Kidney epithelial cell (primary cell): ENCODE measurements at regions not wholly inside any gene's neighbourhood (a gene's known extent, or its start where the extent isn't known, plus 50 kb on each side); places are given as distances from the start of the nearest gene placed in this dataset.

Experiments
- DNase-seq: peaks from one replicate; pipeline ENCODE4 v3.0.0-alpha.2; 2010; ENCODE audit warnings: low read depth
- H3K27me3 ChIP-seq: 2 replicates; pipeline ENCODE4 v1.6.0; 2011; ENCODE audit warnings: low read length; ENCODE audit not compliant: control insufficient read depth, insufficient read depth
- H3K36me3 ChIP-seq: 2 replicates; pipeline ENCODE4 v1.5.1; 2011; ENCODE audit warnings: low read length; ENCODE audit not compliant: control insufficient read depth, insufficient read depth
- H3K4me3 ChIP-seq: 2 replicates; pipeline ENCODE4 v1.5.1; 2011; ENCODE audit warnings: low read depth, mild to moderate bottlenecking, control low read depth, low read length
- TF ChIP-seq, protein P1 (sequence below): IDR thresholded peaks from 2 replicates; pipeline ENCODE4 v1.5.1; 2011; ENCODE audit warnings: mild to moderate bottlenecking, moderate library complexity, low read length, control low read depth, inconsistent platforms; ENCODE audit not compliant: insufficient read depth, poor library complexity, severe bottlenecking

DNA sequence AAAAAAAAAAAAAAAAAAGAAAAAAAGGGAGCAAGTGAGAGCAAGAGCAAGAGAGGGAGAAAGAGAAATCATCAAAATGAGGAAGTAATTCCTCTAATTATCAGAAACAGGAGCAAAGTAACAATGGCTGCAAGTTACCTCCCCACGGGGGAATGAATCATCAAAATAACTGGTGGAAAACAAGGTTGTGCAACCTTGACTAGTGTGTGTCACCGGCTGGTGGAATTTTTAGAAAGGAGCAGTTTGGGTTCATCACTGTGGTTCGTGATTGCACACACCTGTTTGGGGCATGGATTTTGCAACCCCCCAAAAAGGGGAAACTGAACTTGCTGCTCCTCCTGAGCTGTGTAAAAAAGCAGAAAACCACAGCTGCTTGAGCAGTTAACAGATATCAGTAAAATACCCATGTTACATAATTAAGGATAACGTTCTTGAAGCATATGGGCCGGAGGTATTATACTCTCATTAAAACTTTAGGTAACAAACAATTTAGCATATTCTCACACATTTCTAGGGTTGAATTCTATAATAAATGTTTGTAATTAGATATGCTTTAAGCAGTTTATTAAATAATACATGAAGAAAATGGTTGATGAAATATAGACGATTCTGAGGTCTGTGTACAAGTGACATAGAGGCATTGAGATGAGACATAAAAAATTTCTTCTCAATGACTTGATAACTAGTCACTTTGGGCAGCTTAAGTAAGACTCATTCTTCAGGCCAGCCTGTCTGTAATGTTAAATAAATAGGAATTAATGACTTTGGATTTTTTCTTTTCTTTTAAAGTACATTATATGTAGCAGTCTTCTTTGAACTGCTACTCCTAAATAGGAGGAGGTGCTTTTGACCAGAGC is 184.2 kb upstream of the ZEB2 start:
- peak; percentile 50 for DNase-seq
- H3K36me3 ChIP-seq = no peaks in the 10 kb centered on the region
- TF ChIP-seq, protein P1, sequence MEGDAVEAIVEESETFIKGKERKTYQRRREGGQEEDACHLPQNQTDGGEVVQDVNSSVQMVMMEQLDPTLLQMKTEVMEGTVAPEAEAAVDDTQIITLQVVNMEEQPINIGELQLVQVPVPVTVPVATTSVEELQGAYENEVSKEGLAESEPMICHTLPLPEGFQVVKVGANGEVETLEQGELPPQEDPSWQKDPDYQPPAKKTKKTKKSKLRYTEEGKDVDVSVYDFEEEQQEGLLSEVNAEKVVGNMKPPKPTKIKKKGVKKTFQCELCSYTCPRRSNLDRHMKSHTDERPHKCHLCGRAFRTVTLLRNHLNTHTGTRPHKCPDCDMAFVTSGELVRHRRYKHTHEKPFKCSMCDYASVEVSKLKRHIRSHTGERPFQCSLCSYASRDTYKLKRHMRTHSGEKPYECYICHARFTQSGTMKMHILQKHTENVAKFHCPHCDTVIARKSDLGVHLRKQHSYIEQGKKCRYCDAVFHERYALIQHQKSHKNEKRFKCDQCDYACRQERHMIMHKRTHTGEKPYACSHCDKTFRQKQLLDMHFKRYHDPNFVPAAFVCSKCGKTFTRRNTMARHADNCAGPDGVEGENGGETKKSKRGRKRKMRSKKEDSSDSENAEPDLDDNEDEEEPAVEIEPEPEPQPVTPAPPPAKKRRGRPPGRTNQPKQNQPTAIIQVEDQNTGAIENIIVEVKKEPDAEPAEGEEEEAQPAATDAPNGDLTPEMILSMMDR = no peak
- H3K4me3 ChIP-seq = no peak overlapping the region
- no peaks in the 10 kb centered on the region for H3K27me3 ChIP-seq

DNA sequence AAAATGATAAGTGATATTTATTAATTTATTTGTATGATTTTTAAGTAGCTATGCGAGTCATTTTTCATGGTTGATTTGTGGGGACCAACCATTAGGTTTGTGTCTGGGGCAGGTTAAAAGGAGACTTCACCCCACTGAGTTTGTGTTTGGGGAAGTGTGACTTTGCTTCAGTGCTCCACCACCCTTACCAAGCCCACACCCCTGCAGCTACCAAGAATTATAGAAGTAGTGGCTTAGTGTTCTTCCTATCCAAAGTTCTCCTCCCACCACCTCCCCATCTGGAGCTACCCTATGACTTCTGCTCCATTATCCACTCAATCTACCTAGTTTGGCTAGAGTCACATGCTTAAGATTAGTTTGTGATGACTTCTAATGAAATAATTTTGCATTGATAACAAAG is 182.1 kb upstream of the ZEB2 start:
- TF ChIP-seq, protein P1 = no peak
- no peaks in the 10 kb centered on the region for H3K36me3 ChIP-seq
- no peak overlapping the region for H3K4me3 ChIP-seq
- no peak for DNase-seq
- no peaks in the 10 kb centered on the region for H3K27me3 ChIP-seq

DNA sequence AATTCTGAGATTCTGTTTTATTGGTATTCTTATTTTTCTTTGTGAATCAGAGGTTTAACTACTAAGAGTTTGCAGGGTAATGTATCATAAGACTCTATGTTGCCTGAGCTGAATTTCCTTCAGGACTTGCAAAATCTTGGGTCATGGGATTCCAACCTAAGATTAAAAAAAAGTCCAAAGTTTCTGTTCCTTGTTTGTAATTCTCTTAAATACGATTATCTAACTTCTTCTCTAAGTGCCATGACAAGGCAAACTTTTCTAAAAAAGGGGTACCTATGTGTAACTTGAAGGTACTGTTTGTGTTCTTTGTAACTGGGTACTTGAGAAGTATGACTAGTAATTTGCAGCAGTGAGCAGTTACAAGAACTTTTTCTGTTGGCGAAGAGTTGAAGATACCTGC is 181.3 kb upstream of the ZEB2 start:
- no peak overlapping the region for H3K4me3 ChIP-seq
- no peak for DNase-seq

DNA sequence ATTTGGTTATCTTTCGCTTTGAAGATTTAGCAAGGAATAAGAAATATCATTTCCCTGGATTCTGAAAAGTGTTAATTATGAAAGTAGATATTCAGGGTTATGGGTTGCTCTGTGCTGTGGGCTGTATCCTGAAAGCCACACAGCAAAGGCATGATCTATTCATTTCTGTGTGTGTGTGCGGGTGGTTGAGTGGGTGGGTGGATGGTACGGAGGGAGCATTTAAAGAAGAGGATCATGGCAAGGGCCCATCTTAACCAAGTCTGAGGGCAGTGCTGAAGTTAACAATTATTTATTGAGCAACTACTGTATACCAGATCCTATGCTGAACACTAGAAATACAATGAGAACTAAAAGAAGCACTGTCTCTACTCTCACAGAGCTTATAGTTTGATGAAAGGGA is 178.2 kb upstream of the ZEB2 start:
- no peak for DNase-seq
- TF ChIP-seq, protein P1 = no peak
- Histone ChIP-seq H3K36me3 (no peaks in the 10 kb centered on the region), H3K4me3 (no peak overlapping the region), H3K27me3 (no peaks in the 10 kb centered on the region)

More for the DNA sequence above, 181.3 kb upstream of the ZEB2 start:
- no peaks in the 10 kb centered on the region for H3K36me3 ChIP-seq
- TF ChIP-seq, protein P1 = no peak
- H3K27me3 ChIP-seq = no peaks in the 10 kb centered on the region

DNA sequence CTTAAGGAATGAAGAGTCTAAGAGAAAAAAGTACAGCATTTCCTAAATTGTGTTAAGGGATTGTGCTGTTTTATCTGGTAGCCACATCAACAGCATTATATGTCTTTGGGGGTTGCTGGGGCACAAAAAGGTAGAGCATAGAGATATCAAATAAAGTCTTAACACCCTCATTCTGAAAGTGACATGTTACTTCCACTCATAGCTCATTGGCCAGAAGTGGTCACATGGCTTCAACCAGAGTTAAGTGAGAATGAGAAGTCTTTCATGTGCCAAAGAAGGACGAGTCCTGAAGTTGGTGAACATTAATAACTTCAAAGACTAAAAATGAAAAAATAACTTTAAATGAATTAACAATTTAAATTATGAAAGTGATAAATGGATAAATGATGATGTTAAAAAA is 175.7 kb upstream of the ZEB2 start:
- no peak overlapping the region for H3K4me3 ChIP-seq
- TF ChIP-seq, protein P1 = no peak
- no peaks in the 10 kb centered on the region for H3K27me3 ChIP-seq
- no peak for DNase-seq
- H3K36me3 ChIP-seq = no peaks in the 10 kb centered on the region

DNA sequence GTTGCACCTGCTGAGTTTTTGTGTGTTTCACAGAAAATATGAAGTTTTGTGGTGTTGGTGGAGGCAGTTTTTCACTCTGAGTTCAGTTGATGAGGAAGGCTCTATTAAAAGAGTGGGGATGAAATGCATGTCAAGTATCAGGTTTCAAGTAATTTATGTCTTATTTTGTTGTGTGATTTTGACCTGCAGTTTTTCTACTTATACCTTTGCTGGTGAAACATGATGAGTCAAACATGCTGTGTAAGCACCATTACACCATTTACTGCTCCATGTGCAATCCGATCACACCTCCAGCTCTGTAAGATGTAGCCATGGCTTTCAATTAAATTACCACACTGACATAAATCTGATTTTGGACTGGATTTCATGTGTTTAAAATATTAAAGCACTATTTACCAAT is 174.5 kb upstream of the ZEB2 start:
- H3K27me3 ChIP-seq = no peaks in the 10 kb centered on the region
- no peak overlapping the region for H3K4me3 ChIP-seq
- DNase-seq = no peak
- TF ChIP-seq, protein P1 = no peak
- H3K36me3 ChIP-seq = no peaks in the 10 kb centered on the region
